ENCODE measurements at regions not wholly inside any gene's neighbourhood (a gene's known extent, or its start where the extent isn't known, plus 50 kb on each side); places are given as distances from the start of the nearest gene placed in this dataset.

- DNase-seq (ENCODE audit: low read depth) = no peak
These were observed 71.3 kb downstream of the CPN2 start for GRCh38 chr3:194279701-194280360.

GRCh38 chr3:194280777-194281176, 70.4 kb downstream of the CPN2 start:
- no peak for DNase-seq (ENCODE audit: low read depth)

GRCh38 chr3:194281306-194281705, 69.8 kb downstream of the CPN2 start:
- DNase-seq (ENCODE audit: low read depth) = no peak

GRCh38 chr3:194281766-194282165, 69.4 kb downstream of the CPN2 start:
- DNase-seq (ENCODE audit: low read depth) = no peak

GRCh38 chr3:194282436-194283122, 68.5 kb downstream of the CPN2 start:
- DNase-seq (ENCODE audit: low read depth) = no peak

GRCh38 chr3:194283221-194284006, 67.7 kb downstream of the CPN2 start:
- DNase-seq (ENCODE audit: low read depth) = no peak

- no peak for DNase-seq (ENCODE audit: low read depth)
These were observed 66.8 kb downstream of the CPN2 start for GRCh38 chr3:194284351-194284750.

- DNase-seq (ENCODE audit: low read depth) = no peak
These were observed 65.9 kb downstream of the CPN2 start for GRCh38 chr3:194285024-194285849.

GRCh38 chr3:194285850-194286197, 65.3 kb downstream of the CPN2 start:
- DNase-seq (ENCODE audit: low read depth) = no peak

- DNase-seq (ENCODE audit: low read depth) = no peak
These were observed 64.6 kb downstream of the CPN2 start for GRCh38 chr3:194286375-194287146.

- no peak for DNase-seq (ENCODE audit: low read depth)
These were observed 63.8 kb downstream of the CPN2 start for GRCh38 chr3:194287374-194287773.

- DNase-seq (ENCODE audit: low read depth) = no peak
These were observed 63.0 kb downstream of the CPN2 start for GRCh38 chr3:194287977-194288706.

Measured in stimulated activated CD8-positive, alpha-beta memory T cell treated with anti-CD3 and anti-CD28 coated beads, Interleukin-7, amount 100 ng/mL, for 24 hours (primary cell).